Peyer's patch (tissue), 4 donors: ENCODE measurements at regions not wholly inside any gene's neighbourhood (a gene's known extent, or its start where the extent isn't known, plus 50 kb on each side); places are given as distances from the start of the nearest gene placed in this dataset.

Experiments used
- DNase-seq, 3 donors: peaks; one replicate each; pipeline ENCODE4 v3.0.0-alpha.2; 2017 to 2019
- H3K27ac ChIP-seq, 4 donors: fragments of 200-600 bp; sonication (generic); one replicate each; pipeline ENCODE4 v1.5.1; 2016 to 2019
- H3K27me3 ChIP-seq, 2 donors: fragments of 200-600 bp; sonication (generic); one replicate each; pipeline ENCODE4 v1.5.1; 2019
- H3K36me3 ChIP-seq, 3 donors: fragments of 200-600 bp; sonication (generic); one replicate each; pipeline ENCODE4 v1.5.1; 2016 to 2019
- H3K4me1 ChIP-seq, 4 donors: fragments of 200-600 bp; sonication (generic); one replicate each; pipeline ENCODE4 v1.5.1; 2016 to 2019
- H3K4me3 ChIP-seq, 4 donors: fragments of 200-600 bp; sonication (generic); 1 replicate in 3 of 4; 2 replicates in 1 of 4; pipeline ENCODE4 v1.5.1; 2016 to 2019; ENCODE audit warnings: mild to moderate bottlenecking in 1 of 4
- H3K9me3 ChIP-seq, 4 donors: fragments of 200-600 bp; sonication (generic); one replicate each; pipeline ENCODE4 v1.5.1; 2016 to 2019; ENCODE audit warnings: mild to moderate bottlenecking in 1 of 4
- POLR2A ChIP-seq, 2 donors: fragments of 450-650 bp; IDR thresholded peaks; one replicate each; pipeline ENCODE4 v1.5.1; 2017; ENCODE audit warnings: antibody characterized with exemption in 2 of 2, mild to moderate bottlenecking in 2 of 2, moderate library complexity in 2 of 2
- TF ChIP-seq, protein P1 (sequence below), 6 experiments: fragments of 450-650 bp in 4 of 6; fragments of 200-600 bp in 2 of 6; sonication (generic) in 1 of 6; IDR thresholded peaks; one replicate each; pipeline ENCODE4 v1.5.1; 2017 to 2019; ENCODE audit warnings: antibody characterized with exemption in 6 of 6, mild to moderate bottlenecking in 3 of 6, moderate library complexity in 1 of 6

DNA sequence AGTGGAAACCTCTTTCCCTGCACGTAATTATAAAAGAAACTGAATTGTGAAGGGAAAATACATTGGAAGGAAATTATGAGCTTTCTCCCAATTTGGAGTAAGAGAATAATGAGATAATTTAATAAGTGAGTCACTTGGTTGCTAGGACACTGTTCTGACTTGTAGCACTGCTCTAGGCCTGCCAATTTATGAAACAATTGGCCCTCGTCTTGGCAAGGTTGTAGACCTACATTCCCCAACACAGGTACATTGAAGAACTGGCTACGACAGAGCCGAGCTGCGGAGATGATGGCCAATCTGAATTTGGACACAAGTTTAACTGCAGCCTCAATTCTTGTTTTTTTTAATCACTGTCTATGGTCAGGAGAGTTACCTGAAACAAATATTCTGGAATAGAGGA lies 674.1 kb downstream of the MECOM start:
- H3K9me3 ChIP-seq, result no peaks in the 10 kb centered on the region
- no peak for DNase-seq
- no peaks in the 10 kb centered on the region for H3K36me3 ChIP-seq
- H3K4me3 ChIP-seq, result no peak overlapping the region
- H3K27me3 ChIP-seq, result no peaks in the 10 kb centered on the region
- H3K27ac ChIP-seq, result no peak overlapping the region
- TF ChIP-seq POLR2A (IDR thresholded peaks at IDR 0.05), result no peak
- TF ChIP-seq, protein P1, sequence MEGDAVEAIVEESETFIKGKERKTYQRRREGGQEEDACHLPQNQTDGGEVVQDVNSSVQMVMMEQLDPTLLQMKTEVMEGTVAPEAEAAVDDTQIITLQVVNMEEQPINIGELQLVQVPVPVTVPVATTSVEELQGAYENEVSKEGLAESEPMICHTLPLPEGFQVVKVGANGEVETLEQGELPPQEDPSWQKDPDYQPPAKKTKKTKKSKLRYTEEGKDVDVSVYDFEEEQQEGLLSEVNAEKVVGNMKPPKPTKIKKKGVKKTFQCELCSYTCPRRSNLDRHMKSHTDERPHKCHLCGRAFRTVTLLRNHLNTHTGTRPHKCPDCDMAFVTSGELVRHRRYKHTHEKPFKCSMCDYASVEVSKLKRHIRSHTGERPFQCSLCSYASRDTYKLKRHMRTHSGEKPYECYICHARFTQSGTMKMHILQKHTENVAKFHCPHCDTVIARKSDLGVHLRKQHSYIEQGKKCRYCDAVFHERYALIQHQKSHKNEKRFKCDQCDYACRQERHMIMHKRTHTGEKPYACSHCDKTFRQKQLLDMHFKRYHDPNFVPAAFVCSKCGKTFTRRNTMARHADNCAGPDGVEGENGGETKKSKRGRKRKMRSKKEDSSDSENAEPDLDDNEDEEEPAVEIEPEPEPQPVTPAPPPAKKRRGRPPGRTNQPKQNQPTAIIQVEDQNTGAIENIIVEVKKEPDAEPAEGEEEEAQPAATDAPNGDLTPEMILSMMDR (IDR thresholded peaks at IDR 0.05), result no peak
- H3K4me1 ChIP-seq, result no peaks in the 10 kb centered on the region

DNA sequence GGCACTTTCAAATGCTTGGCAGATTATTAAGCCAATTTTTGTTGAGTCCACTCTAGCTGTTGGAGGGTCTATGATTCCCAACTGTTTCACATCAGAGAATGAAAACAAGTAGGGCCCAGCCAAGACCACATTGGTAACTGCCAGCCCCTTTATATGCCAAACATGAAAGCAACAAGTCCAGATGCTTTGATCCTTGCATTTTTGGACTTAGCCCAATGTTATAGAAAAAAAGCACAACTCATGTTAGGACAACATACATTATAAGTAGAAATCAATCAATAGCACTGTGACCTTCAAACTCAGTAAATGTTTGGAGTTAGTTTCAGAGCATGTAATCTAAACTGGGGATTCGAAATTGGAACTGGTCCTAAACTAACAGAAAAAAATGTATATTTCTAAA lies 674.7 kb downstream of the MECOM start:
- no peak overlapping the region for H3K27ac ChIP-seq
- no peak overlapping the region for H3K4me3 ChIP-seq
- TF ChIP-seq, protein P1 (IDR thresholded peaks at IDR 0.05), result no peak
- TF ChIP-seq POLR2A (IDR thresholded peaks at IDR 0.05), result no peak
- no peak for DNase-seq
- H3K27me3 ChIP-seq, result no peaks in the 10 kb centered on the region
- H3K4me1 ChIP-seq, result no peaks in the 10 kb centered on the region
- no peaks in the 10 kb centered on the region for H3K36me3 ChIP-seq
- no peaks in the 10 kb centered on the region for H3K9me3 ChIP-seq

DNA sequence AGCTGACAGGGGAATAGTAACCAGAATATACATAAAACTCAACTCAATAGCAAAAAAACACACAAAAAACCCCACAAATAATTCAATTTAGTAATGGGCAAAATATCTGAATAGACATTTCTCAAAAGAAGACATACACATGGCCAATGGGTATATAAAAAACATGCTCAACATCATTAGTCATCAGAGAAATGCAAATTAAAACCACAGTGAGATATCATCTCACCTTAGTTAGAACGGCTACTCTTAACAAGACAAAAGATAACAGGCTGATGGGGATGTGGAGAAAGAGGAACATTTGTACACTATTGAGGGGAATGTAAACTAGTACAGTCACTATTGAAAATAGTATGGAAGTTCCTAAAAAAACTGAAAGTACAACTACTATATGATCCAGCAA lies 678.6 kb downstream of the MECOM start:
- no peaks in the 10 kb centered on the region for H3K36me3 ChIP-seq
- no peak for DNase-seq
- H3K9me3 ChIP-seq, result no peaks in the 10 kb centered on the region
- no peaks in the 10 kb centered on the region for H3K4me1 ChIP-seq
- H3K4me3 ChIP-seq, result no peak overlapping the region
- TF ChIP-seq, protein P1 (IDR thresholded peaks at IDR 0.05), result no peak
- no peak for TF ChIP-seq POLR2A (IDR thresholded peaks at IDR 0.05)
- H3K27ac ChIP-seq, result no peak overlapping the region
- no peaks in the 10 kb centered on the region for H3K27me3 ChIP-seq

DNA sequence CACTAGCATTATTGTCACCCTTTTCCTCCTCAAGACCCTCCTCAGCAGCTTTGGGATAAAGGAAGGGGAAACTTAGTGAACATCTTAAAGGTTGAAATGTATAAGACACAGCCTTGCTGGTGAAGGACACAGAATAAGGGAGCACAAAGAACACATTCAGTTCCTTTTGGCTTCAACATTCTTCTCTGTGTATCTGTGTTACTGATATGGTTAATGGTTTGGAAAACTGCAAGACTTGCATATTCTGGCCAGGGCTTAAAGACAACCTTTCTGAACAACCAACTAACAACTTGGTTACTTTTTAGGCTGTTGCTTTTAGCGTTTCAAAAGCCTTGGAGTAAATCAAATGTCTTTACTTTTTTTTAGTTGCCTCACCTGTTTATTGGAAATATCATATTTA lies 680.5 kb downstream of the MECOM start:
- DNase-seq, result no peak
- H3K9me3 ChIP-seq, result no peaks in the 10 kb centered on the region
- H3K4me1 ChIP-seq, result no peaks in the 10 kb centered on the region
- no peak overlapping the region for H3K27ac ChIP-seq
- no peak overlapping the region for H3K4me3 ChIP-seq
- H3K27me3 ChIP-seq, result no peaks in the 10 kb centered on the region
- no peak for TF ChIP-seq POLR2A (IDR thresholded peaks at IDR 0.05)
- TF ChIP-seq, protein P1 (IDR thresholded peaks at IDR 0.05), result no peak
- no peaks in the 10 kb centered on the region for H3K36me3 ChIP-seq

DNA sequence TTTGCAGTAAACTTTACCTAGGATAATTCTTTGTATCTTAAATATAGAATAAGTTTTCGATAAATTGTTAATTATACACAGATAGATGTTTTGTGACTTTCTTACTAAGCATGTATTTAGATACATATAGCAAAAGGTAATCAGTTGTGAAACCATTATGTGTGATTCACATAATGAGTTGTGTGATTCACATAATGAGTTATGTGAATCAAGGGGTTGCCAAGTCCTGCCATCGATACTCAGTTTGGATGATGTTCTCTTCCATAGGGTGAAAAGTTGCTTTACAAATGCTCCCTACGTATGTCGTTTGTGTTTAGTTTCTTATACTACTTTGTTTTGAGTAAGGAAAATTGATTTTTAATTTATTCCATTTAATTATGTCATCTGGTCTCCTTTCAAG lies 682.1 kb downstream of the MECOM start:
- no peak for TF ChIP-seq POLR2A (IDR thresholded peaks at IDR 0.05)
- TF ChIP-seq, protein P1 (IDR thresholded peaks at IDR 0.05), result no peak
- no peak for DNase-seq
- Histone ChIP-seq H3K9me3 (no peaks in the 10 kb centered on the region), H3K4me3 (no peak overlapping the region), H3K27me3 (no peaks in the 10 kb centered on the region), H3K36me3 (no peaks in the 10 kb centered on the region), H3K4me1 (no peaks in the 10 kb centered on the region), H3K27ac (no peak overlapping the region)

DNA sequence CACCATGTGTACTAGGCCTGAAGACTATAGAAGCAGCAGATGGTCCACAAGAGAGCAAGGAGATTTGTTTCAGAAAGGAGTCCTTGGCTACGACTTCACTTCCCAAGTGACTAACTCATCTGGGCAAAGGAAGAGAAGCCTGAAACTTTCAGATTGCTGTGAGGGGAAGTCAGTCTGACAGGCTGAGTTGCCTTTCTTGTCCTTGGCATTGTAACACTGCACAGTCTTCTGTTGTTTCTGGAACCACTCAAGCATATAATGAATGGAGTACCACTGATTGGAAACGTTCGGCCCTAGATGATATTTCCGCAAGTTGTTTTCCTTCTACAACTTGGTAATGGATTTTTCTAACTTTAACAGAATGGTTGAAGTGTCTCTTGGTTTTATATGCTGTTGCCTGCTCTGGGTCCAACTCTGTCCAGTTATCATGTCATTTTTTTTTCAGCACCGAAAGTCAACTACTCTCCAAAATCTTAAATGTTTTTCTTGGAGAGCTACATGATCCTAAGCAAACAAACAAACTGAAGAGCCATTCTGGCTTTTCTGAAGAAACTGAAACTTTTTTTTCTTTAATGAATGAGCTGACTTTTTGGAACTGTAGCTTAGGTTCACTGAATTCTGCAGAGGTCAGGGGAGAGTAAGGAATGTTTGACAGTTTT lies 685.7 kb downstream of the MECOM start:
- Histone ChIP-seq H3K9me3 (no peaks in the 10 kb centered on the region), H3K27me3 (no peaks in the 10 kb centered on the region), H3K4me1 (no peaks in the 10 kb centered on the region), H3K36me3 (no peaks in the 10 kb centered on the region), H3K4me3 (no peak overlapping the region), H3K27ac (no peak overlapping the region)
- DNase-seq, result no peak
- TF ChIP-seq, protein P1 (IDR thresholded peaks at IDR 0.05), result no peak
